ENCODE measurements at regions not wholly inside any gene's neighbourhood (a gene's known extent, or its start where the extent isn't known, plus 50 kb on each side); places are given as distances from the start of the nearest gene placed in this dataset.

DNA sequence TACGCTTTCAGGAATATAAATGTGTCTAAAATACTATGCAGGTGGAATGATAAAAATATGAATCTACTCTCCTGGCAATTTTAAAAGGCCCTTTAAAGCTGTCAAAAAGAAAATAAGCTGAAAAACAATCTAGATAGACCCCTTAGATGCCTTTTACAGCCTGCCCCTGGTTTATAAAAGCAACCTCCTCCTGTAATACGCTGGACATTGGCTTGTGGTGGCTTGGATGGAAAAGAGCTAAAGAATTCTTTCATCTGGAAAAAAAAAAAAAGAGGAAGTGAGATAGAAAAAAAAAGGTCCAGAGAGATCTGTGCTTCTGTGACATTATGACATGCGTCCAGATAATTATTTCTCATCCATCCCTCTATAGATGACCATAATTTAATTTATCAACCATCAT is 115.9 kb upstream of the NRSN1 start:
- TF ChIP-seq CTCF (IDR thresholded peaks at IDR 0.05; ENCODE audit: control extremely low read depth, extremely low read depth) = no peak
- no peak for ATAC-seq (ENCODE audit: insufficient read depth, low FRiP score)
- 44 to 55% methylated on average over 3 of the region's 3 CpGs for WGBS, 2 donors
- Histone ChIP-seq H3K27me3 (ENCODE audit: control insufficient read depth in 3 of 3, insufficient read depth in 3 of 3, low read length in 2 of 3) (no peaks in the 10 kb centered on the region), H3K27ac (ENCODE audit: low read depth in 1 of 2, low read length in 1 of 2) (no peak overlapping the region), H3K36me3 (ENCODE audit: control insufficient read depth in 4 of 4, insufficient read depth in 4 of 4, low read length in 4 of 4) (no peaks in the 10 kb centered on the region), H3K9me3 (ENCODE audit: control insufficient read depth in 4 of 4, insufficient read depth in 3 of 4, low read length in 3 of 4) (peaks cover 0 to 2% (median 0%) of the 10 kb centered on the region in 4 donors), H3K9ac (ENCODE audit: insufficient read depth in 1 of 2, low read length in 2 of 2) (no peak overlapping the region), H3K4me3 (no peak overlapping the region), H3K4me1 (ENCODE audit: control insufficient read depth in 5 of 5, insufficient read depth in 5 of 5, low read length in 5 of 5) (peaks cover 0 to 1% (median 0%) of the 10 kb centered on the region in 5 donors)
- DNase-seq = no peak

- DNase-seq (no peak), ATAC-seq (ENCODE audit: insufficient read depth, low FRiP score) (no peak)
- H3K27ac ChIP-seq (ENCODE audit: low read depth in 1 of 2, low read length in 1 of 2) = no peak overlapping the region
- no peak overlapping the region for H3K9ac ChIP-seq (ENCODE audit: insufficient read depth in 1 of 2, low read length in 2 of 2)
- TF ChIP-seq CTCF (IDR thresholded peaks at IDR 0.05; ENCODE audit: control extremely low read depth, extremely low read depth) = no peak
- no peaks in the 10 kb centered on the region for H3K36me3 ChIP-seq (ENCODE audit: control insufficient read depth in 4 of 4, insufficient read depth in 4 of 4, low read length in 4 of 4)
- no peaks in the 10 kb centered on the region for H3K4me1 ChIP-seq (ENCODE audit: control insufficient read depth in 5 of 5, insufficient read depth in 5 of 5, low read length in 5 of 5)
- H3K9me3 ChIP-seq (ENCODE audit: control insufficient read depth in 4 of 4, insufficient read depth in 3 of 4, low read length in 3 of 4) = peaks cover 0 to 5% (median 0%) of the 10 kb centered on the region in 4 donors
- 72 to 98% methylated on average over 2 of the region's 2 CpGs for WGBS, 2 donors
- H3K4me3 ChIP-seq = no peak overlapping the region
- no peaks in the 10 kb centered on the region for H3K27me3 ChIP-seq (ENCODE audit: control insufficient read depth in 3 of 3, insufficient read depth in 3 of 3, low read length in 2 of 3)
Measured at GRCh38 chr6:24016286-24016685, 109.7 kb upstream of the NRSN1 start.

GRCh38 chr6:24016857-24017256 is 109.2 kb upstream of the NRSN1 start:
- ATAC-seq (ENCODE audit: insufficient read depth, low FRiP score) (no peak), DNase-seq (no peak)
- TF ChIP-seq CTCF (IDR thresholded peaks at IDR 0.05; ENCODE audit: control extremely low read depth, extremely low read depth) = no peak
- Histone ChIP-seq H3K9me3 (ENCODE audit: control insufficient read depth in 4 of 4, insufficient read depth in 3 of 4, low read length in 3 of 4) (peaks cover 0 to 3% (median 0%) of the 10 kb centered on the region in 4 donors), H3K4me3 (no peak overlapping the region), H3K4me1 (ENCODE audit: control insufficient read depth in 5 of 5, insufficient read depth in 5 of 5, low read length in 5 of 5) (no peaks in the 10 kb centered on the region), H3K9ac (ENCODE audit: insufficient read depth in 1 of 2, low read length in 2 of 2) (no peak overlapping the region), H3K27me3 (ENCODE audit: control insufficient read depth in 3 of 3, insufficient read depth in 3 of 3, low read length in 2 of 3) (no peaks in the 10 kb centered on the region), H3K27ac (ENCODE audit: low read depth in 1 of 2, low read length in 1 of 2) (no peak overlapping the region), H3K36me3 (ENCODE audit: control insufficient read depth in 4 of 4, insufficient read depth in 4 of 4, low read length in 4 of 4) (no peaks in the 10 kb centered on the region)
- WGBS, 2 donors = 71 to 77% methylated on average over 4 of the region's 4 CpGs

- no peaks in the 10 kb centered on the region for H3K27me3 ChIP-seq (ENCODE audit: control insufficient read depth in 3 of 3, insufficient read depth in 3 of 3, low read length in 2 of 3)
- TF ChIP-seq CTCF (IDR thresholded peaks at IDR 0.05; ENCODE audit: control extremely low read depth, extremely low read depth) = no peak
- peaks cover 0 to 3% (median 0%) of the 10 kb centered on the region in 4 donors for H3K9me3 ChIP-seq (ENCODE audit: control insufficient read depth in 4 of 4, insufficient read depth in 3 of 4, low read length in 3 of 4)
- H3K4me3 ChIP-seq = no peak overlapping the region
- H3K27ac ChIP-seq (ENCODE audit: low read depth in 1 of 2, low read length in 1 of 2) = no peak overlapping the region
- no peak overlapping the region for H3K9ac ChIP-seq (ENCODE audit: insufficient read depth in 1 of 2, low read length in 2 of 2)
- H3K4me1 ChIP-seq (ENCODE audit: control insufficient read depth in 5 of 5, insufficient read depth in 5 of 5, low read length in 5 of 5) = no peaks in the 10 kb centered on the region
- ATAC-seq (ENCODE audit: insufficient read depth, low FRiP score) = no peak
- H3K36me3 ChIP-seq (ENCODE audit: control insufficient read depth in 4 of 4, insufficient read depth in 4 of 4, low read length in 4 of 4) = no peaks in the 10 kb centered on the region
- DNase-seq = no peak
Measured at GRCh38 chr6:24019393-24019792, 106.6 kb upstream of the NRSN1 start.

Measured in lung (tissue), 11 donors.